ENCODE measurements at regions not wholly inside any gene's neighbourhood (a gene's known extent, or its start where the extent isn't known, plus 50 kb on each side); places are given as distances from the start of the nearest gene placed in this dataset.

GRCh38 chr16:79409978-79410377 is 190.6 kb downstream of the MAF start:
- H3K27ac Mint-ChIP-seq = no peak overlapping the region
- ATAC-seq (no peak), DNase-seq (no peak)
- peaks cover 0 to 1% of the 10 kb centered on the region in 2 donors for H3K9me3 Mint-ChIP-seq
- no peak overlapping the region for H3K4me3 Mint-ChIP-seq
- H3K27me3 Mint-ChIP-seq = peaks cover 5% of the 10 kb centered on the region
- H3K4me1 Mint-ChIP-seq = no peaks in the 10 kb centered on the region

DNA sequence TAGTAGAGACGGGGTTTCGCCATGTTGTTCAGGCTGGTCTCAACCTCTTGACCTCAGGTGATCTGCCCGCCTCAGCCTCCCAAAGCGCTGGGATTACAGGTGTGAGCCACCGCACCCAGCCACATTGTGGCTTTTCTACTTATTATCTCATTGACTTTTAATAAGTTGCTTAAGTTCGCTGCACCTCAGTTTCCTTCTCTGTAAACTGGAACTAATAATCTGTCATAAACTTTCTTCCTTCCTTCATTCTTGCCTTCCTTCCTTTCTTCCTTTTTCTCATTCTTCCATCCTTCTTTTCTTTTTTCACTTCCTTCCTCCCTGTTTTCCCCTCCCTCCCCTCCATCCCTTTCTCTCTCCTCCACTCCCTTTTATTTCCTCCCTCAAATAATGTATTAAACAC is 192.2 kb downstream of the MAF start:
- ATAC-seq (no peak), DNase-seq (no peak)
- Mint-ChIP-seq H3K27me3 (peaks cover 9% of the 10 kb centered on the region), H3K27ac (no peak overlapping the region), H3K4me3 (no peak overlapping the region), H3K4me1 (no peaks in the 10 kb centered on the region), H3K9me3 (peaks cover 0 to 6% of the 10 kb centered on the region in 2 donors)

GRCh38 chr16:79407461-79408135 is 192.9 kb downstream of the MAF start:
- Mint-ChIP-seq H3K27ac (peak overlapping the region in 1 of 2 donors; percentile 37), H3K9me3 (peaks cover 0 to 6% of the 10 kb centered on the region in 2 donors), H3K27me3 (peaks cover 9% of the 10 kb centered on the region), H3K4me3 (no peak overlapping the region), H3K4me1 (no peaks in the 10 kb centered on the region)
- ATAC-seq = no peak
- no peak for DNase-seq

DNA sequence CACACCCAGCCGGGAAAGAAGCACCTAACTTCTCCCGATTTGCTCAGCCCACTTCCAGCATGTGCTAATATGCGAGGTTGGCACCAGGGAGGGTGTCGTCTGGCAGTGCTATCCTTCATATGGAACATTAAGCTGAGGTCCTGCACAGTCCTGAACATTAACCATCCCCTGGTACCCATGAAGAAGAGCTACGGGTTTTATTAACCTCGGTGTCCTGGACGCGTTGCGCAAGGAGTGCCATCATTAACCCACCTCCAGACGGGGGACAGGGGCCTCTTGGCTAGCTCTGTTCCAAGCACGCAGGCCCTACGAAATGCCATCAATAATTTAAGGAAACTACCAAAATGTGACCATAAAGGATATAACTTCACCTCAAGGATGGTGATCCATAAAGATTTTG is 193.5 kb downstream of the MAF start:
- Mint-ChIP-seq H3K4me3 (no peak overlapping the region), H3K9me3 (peaks cover 0 to 6% of the 10 kb centered on the region in 2 donors), H3K27ac (no peak overlapping the region), H3K27me3 (peaks cover 9% of the 10 kb centered on the region), H3K4me1 (no peaks in the 10 kb centered on the region)
- no peak for ATAC-seq
- no peak for DNase-seq

DNA sequence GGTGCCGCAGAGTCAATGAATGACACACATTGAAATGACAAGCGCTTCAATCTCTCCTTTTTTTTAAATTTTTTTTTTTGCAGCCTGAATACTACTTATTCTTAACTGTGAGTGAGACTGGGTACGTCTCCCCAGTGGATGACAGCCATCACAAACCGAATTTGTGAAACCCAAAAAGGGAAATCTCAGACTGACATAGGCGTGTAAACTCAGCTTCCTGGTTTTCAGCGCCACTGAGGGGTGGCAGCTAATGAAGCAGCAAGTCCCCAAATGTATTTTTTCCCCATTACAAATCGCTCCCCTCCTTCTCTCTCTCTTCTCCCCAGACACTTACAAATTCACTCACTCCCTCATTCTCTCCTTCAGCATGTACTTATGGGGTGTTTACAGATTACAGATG is 196.0 kb downstream of the MAF start:
- Mint-ChIP-seq H3K27ac (peak overlapping the region in 1 of 2 donors; percentile 95), H3K27me3 (peaks cover 9% of the 10 kb centered on the region), H3K4me1 (no peaks in the 10 kb centered on the region), H3K9me3 (peaks cover 0 to 6% of the 10 kb centered on the region in 2 donors), H3K4me3 (no peak overlapping the region)
- no peak for ATAC-seq
- no peak for DNase-seq

GRCh38 chr16:79403534-79403933 is 197.0 kb downstream of the MAF start:
- Mint-ChIP-seq H3K27ac (peak overlapping the region in 1 of 2 donors; percentile 82), H3K4me3 (no peak overlapping the region), H3K4me1 (no peaks in the 10 kb centered on the region), H3K9me3 (peaks cover 0 to 6% of the 10 kb centered on the region in 2 donors), H3K27me3 (peaks cover 9% of the 10 kb centered on the region)
- no peak for ATAC-seq
- no peak for DNase-seq

DNA sequence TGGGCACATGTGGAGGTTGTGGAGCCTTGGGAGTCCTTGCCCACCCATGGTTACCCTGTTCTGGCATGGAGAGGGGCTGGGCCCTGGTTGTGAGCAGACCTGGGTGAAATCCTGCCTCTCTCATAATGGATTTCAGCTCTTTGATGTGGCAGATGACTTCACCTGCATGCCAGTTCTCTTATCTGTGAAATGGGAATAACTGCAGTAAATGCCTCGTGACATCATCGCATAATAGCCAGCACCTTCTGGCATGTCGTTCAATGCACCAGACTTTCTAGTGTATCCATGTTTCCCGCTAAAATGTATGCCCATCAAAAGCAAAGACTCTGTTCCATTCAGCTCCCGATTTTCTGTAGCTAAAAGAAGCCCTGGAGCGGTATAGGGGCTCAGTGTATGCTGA is 197.6 kb downstream of the MAF start:
- Mint-ChIP-seq H3K4me3 (no peak overlapping the region), H3K9me3 (peaks cover 0 to 6% of the 10 kb centered on the region in 2 donors), H3K4me1 (no peaks in the 10 kb centered on the region), H3K27ac (no peak overlapping the region), H3K27me3 (peaks cover 9% of the 10 kb centered on the region)
- no peak for DNase-seq
- no peak for ATAC-seq

- DNase-seq (no peak), ATAC-seq (no peak)
- Mint-ChIP-seq H3K9me3 (peaks cover 0 to 6% of the 10 kb centered on the region in 2 donors), H3K27me3 (peaks cover 9% of the 10 kb centered on the region), H3K27ac (no peak overlapping the region), H3K4me1 (no peaks in the 10 kb centered on the region), H3K4me3 (no peak overlapping the region)
Observed at GRCh38 chr16:79402356-79402755, 198.2 kb downstream of the MAF start.

DNA sequence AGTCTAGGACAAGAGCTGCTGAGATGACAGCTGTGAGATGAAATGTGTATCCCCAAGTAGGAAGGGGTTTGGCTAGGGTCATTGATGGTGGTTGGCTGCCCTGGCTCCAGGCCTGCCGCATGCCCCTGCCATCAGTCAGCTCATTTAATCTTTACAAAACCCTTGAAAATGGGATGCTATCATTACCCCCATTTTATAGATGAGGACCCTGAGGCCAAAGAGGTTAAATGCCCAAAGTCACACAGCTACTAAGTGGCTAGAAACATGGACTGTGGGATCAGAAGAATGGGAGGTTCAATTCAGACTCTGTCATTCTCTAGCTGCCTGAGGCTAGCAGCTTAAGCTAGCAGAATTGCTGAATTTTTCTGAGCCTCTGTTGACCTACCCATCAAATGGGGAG is 198.8 kb downstream of the MAF start:
- no peak overlapping the region for H3K4me3 Mint-ChIP-seq
- peaks cover 0 to 6% of the 10 kb centered on the region in 2 donors for H3K9me3 Mint-ChIP-seq
- peaks cover 9% of the 10 kb centered on the region for H3K27me3 Mint-ChIP-seq
- no peaks in the 10 kb centered on the region for H3K4me1 Mint-ChIP-seq
- no peak overlapping the region for H3K27ac Mint-ChIP-seq
- no peak for DNase-seq
- ATAC-seq = no peak

DNA sequence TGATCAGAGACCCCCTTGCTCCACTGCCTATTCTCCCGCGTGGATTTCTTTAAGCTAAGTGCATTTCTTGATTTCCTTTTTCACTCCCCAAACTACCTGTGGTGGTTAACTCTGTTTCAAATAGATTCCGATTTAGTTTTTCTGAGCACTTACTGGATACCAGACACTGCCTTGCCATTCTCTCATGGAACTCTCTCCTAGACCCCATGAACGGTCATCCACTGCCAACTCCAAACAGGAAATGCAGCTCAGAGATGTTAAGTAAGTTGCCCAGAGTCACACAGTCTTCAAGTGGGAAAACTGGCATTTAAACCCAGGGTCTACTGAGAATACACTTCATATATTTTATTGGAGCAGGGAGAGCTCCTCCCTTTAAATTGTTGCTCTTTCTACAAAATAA is 199.4 kb downstream of the MAF start:
- DNase-seq = no peak
- Mint-ChIP-seq H3K9me3 (peaks cover 0 to 6% of the 10 kb centered on the region in 2 donors), H3K27ac (no peak overlapping the region), H3K4me3 (no peak overlapping the region), H3K27me3 (peaks cover 9% of the 10 kb centered on the region), H3K4me1 (no peaks in the 10 kb centered on the region)
- ATAC-seq = no peak

GRCh38 chr16:79400462-79401149 is 199.9 kb downstream of the MAF start:
- peaks cover 0 to 6% of the 10 kb centered on the region in 2 donors for H3K9me3 Mint-ChIP-seq
- no peak for ATAC-seq
- no peaks in the 10 kb centered on the region for H3K4me1 Mint-ChIP-seq
- H3K27ac Mint-ChIP-seq = no peak overlapping the region
- peaks cover 9% of the 10 kb centered on the region for H3K27me3 Mint-ChIP-seq
- H3K4me3 Mint-ChIP-seq = no peak overlapping the region
- DNase-seq = no peak

DNA sequence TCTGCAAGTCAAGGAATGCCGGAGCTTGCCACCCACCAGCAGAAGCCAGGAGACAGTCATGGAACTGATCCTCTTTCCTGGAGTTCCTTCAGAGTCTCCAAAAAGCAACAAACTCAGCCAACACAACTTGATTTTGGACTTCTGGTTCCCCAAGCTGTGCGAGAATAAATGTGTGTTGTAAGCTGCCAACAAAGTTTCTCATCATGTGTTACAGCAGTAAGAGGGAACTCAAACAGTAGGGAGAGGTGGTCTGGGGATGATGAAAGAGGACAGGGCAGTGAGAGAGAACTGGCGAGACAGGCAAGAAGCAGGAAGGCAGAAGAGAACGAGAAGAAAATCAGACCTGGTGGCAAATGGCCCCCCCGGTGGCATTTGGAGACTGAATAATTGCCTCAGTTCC is 204.9 kb downstream of the MAF start:
- H3K4me3 Mint-ChIP-seq = no peak overlapping the region
- DNase-seq (no peak), ATAC-seq (no peak)
- no peak overlapping the region for H3K27ac Mint-ChIP-seq
- H3K9me3 Mint-ChIP-seq = no peaks in the 10 kb centered on the region
- peaks cover 18% of the 10 kb centered on the region for H3K27me3 Mint-ChIP-seq
- no peaks in the 10 kb centered on the region for H3K4me1 Mint-ChIP-seq

GRCh38 chr16:79394206-79394605 is 206.3 kb downstream of the MAF start:
- Mint-ChIP-seq H3K4me1 (no peaks in the 10 kb centered on the region), H3K4me3 (no peak overlapping the region), H3K27me3 (peaks cover 22% of the 10 kb centered on the region), H3K9me3 (no peaks in the 10 kb centered on the region), H3K27ac (no peak overlapping the region)
- no peak for DNase-seq
- ATAC-seq = no peak

GRCh38 chr16:79393564-79393963 is 207.0 kb downstream of the MAF start:
- no peaks in the 10 kb centered on the region for H3K9me3 Mint-ChIP-seq
- peaks cover 22% of the 10 kb centered on the region for H3K27me3 Mint-ChIP-seq
- no peak overlapping the region for H3K27ac Mint-ChIP-seq
- no peak for ATAC-seq
- no peak for DNase-seq
- H3K4me1 Mint-ChIP-seq = no peaks in the 10 kb centered on the region
- H3K4me3 Mint-ChIP-seq = no peak overlapping the region

DNA sequence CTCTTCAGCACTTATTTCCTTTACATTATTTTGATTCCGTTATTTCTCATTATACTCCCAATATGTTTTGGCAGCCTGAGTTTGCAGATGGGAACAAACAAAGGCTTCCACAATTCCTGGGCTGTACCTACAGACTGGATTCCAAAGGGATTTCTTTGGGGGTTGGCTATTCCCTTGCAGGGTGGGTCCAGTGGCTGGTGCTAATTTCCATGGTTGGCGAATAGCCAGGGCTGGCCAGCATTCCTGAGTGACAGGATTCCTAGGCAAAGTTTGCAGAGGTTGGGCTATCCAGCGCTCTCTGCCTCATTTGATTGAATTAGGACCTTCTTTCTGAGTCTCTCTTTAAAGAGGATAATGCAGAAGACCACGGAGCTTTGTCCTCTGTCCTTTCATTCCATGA is 207.4 kb downstream of the MAF start:
- no peak overlapping the region for H3K4me3 Mint-ChIP-seq
- no peak for DNase-seq
- no peaks in the 10 kb centered on the region for H3K4me1 Mint-ChIP-seq
- H3K27me3 Mint-ChIP-seq = peaks cover 22% of the 10 kb centered on the region
- no peak overlapping the region for H3K27ac Mint-ChIP-seq
- no peaks in the 10 kb centered on the region for H3K9me3 Mint-ChIP-seq
- no peak for ATAC-seq

DNA sequence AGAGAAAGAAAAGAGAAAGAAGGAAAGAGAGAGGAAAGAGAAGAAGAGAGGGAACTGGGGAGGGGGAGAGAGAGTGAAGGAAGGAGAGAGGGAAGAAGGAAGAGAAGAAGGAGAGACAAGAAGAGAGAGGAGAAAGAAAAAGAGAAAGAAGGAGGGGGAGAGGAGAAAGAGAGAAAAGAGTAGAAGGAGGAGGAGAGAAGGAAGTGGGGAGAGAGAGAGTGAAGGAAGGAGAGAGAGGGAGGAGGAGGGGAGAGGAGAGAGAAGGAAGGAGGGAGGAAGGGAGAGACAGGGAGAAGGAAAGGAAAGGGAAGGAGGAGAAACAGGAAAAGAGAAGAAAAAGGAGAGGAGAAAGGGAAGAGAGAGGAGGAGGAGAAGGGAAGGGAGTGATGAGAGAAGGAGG is 208.5 kb downstream of the MAF start:
- Mint-ChIP-seq H3K27ac (peak overlapping the region in 1 of 2 donors; percentile 52), H3K27me3 (peaks cover 22% of the 10 kb centered on the region), H3K9me3 (no peaks in the 10 kb centered on the region), H3K4me1 (no peaks in the 10 kb centered on the region), H3K4me3 (no peak overlapping the region)
- ATAC-seq (no peak), DNase-seq (no peak)
